ENCODE measurements at regions not wholly inside any gene's neighbourhood (a gene's known extent, or its start where the extent isn't known, plus 50 kb on each side); places are given as distances from the start of the nearest gene placed in this dataset.
A peak's percentile ranks its signal among the peaks of the same experiment; 100 is the strongest.

GRCh38 chr5:167244583-167244982 lies 1046.9 kb upstream of the WWC1 start:
- Histone ChIP-seq H3K9me3 (replicated peaks; ENCODE audit: control insufficient read depth, insufficient read depth, low read length) (no peaks in the 10 kb centered on the region), H3K27me3 (replicated peaks in 1 of 2; ENCODE audit: control insufficient read depth in 2 of 2, insufficient read depth in 2 of 2, low read length in 1 of 2) (no peaks in the 10 kb centered on the region), H3K27ac (ENCODE audit: control insufficient read depth, insufficient read depth) (no peak overlapping the region), H3K36me3 (ENCODE audit: control insufficient read depth in 2 of 2, insufficient read depth in 2 of 2, low read length in 1 of 2) (no peaks in the 10 kb centered on the region), H3K4me3 (no peak overlapping the region), H4K20me1 (ENCODE audit: control insufficient read depth, insufficient read depth) (no peaks in the 10 kb centered on the region), H3K4me2 (ENCODE audit: control insufficient read depth, insufficient read depth) (no peak overlapping the region), H3K4me1 (ENCODE audit: control insufficient read depth, insufficient read depth, low read length) (no peaks in the 10 kb centered on the region), H2AFZ (ENCODE audit: control insufficient read depth, low read depth, low read length) (peak overlapping the region; percentile 4; the same call in 1 of the 2 replicates), H3K79me2 (ENCODE audit: control insufficient read depth, insufficient read depth, low read length) (no peaks in the 10 kb centered on the region), H3K9ac (ENCODE audit: control insufficient read depth, insufficient read depth, low read length) (no peak overlapping the region)
- ChIA-PET POLR2A (no interaction called here), RAD21 (ENCODE audit: unreplicated experiment) (no interaction called here), SMC1A (ENCODE audit: uncharacterized antibody, unreplicated experiment) (no interaction called here), CTCF (interaction anchor here (0.6 to 1.1 kb wide), 3 partner anchors 93 to 1619 kb away, joined by 4 to 5 read pairs (median 4); no protein-coding TSS in a partner anchor)
- no peak for FAIRE-seq
- in situ Hi-C loops (cut with MboI), result no loop called here
- no TSS peak for BruUV-seq (replicated peaks)
- 15% methylated on average over 4 of the region's 4 CpGs for WGBS (ENCODE audit: insufficient coverage, insufficient replicate concordance, low lambda C conversion rate, missing lambda C conversion rate)
- intact Hi-C loops (cut with micrococcal nuclease; ENCODE audit: unreplicated experiment), result no loop called here
- ATAC-seq, result no peak
- DNase-seq (ENCODE audit: low read depth, low spot score), result no peak
- TF ChIP-seq ZBED1 (IDR thresholded peaks at IDR 0.05; ENCODE audit: borderline replicate concordance) (no peak), FOS (IDR thresholded peaks at IDR 0.05; ENCODE audit: borderline replicate concordance, extremely low read depth, insufficient read length) (no peak), EZH2 (IDR thresholded peaks at IDR 0.05; ENCODE audit: borderline replicate concordance, control insufficient read depth, low read depth, low read length) (no peak), YY1 (IDR thresholded peaks at IDR 0.05; ENCODE audit: low read depth, low read length) (no peak), IRF5 (IDR thresholded peaks at IDR 0.05; ENCODE audit: borderline replicate concordance) (no peak), FOXK2 (IDR thresholded peaks at IDR 0.05) (no peak), STAT3 (IDR thresholded peaks at IDR 0.05; ENCODE audit: low read depth, low read length) (no peak), ETV6 (conservative IDR thresholded peaks at IDR 0.05 in 1 of 2, IDR thresholded peaks at IDR 0.05 in 1 of 2; ENCODE audit: borderline replicate concordance in 1 of 2, low read depth in 1 of 2) (no peak), ZBTB11 (CRISPR knock-in tag; IDR thresholded peaks at IDR 0.05) (no peak), MXI1 (IDR thresholded peaks at IDR 0.05; ENCODE audit: low read depth, low read length) (no peak), SPI1 (IDR thresholded peaks at IDR 0.05; ENCODE audit: borderline replicate concordance, insufficient read depth, low read depth, low read length) (no peak), ZNF592 (IDR thresholded peaks at IDR 0.05) (no peak), BMI1 (IDR thresholded peaks at IDR 0.05; ENCODE audit: borderline replicate concordance) (no peak), MTA3 (IDR thresholded peaks at IDR 0.05; ENCODE audit: borderline replicate concordance, low read length) (no peak), CHD4 (IDR thresholded peaks at IDR 0.05) (no peak), POLR2AphosphoS5 (IDR thresholded peaks at IDR 0.05; ENCODE audit: low read length) (no peak), TCF3 (IDR thresholded peaks at IDR 0.05; ENCODE audit: borderline replicate concordance, insufficient read depth, low read depth, low read length) (no peak)

Data from GM12878 (cell line).